ENCODE measurements at regions not wholly inside any gene's neighbourhood (a gene's known extent, or its start where the extent isn't known, plus 50 kb on each side); places are given as distances from the start of the nearest gene placed in this dataset.

GRCh38 chr6:105978974-105979373 is 107.2 kb upstream of the PRDM1 start:
- Mint-ChIP-seq H3K27ac (no peak overlapping the region), H3K4me1 (ENCODE audit: low read depth) (peaks cover 56% of the 10 kb centered on the region), H3K36me3 (ENCODE audit: low read depth) (peaks cover 15% of the 10 kb centered on the region), H3K9me3 (ENCODE audit: insufficient read depth) (peaks cover 9% of the 10 kb centered on the region), H3K4me3 (no peak overlapping the region), H3K27me3 (ENCODE audit: low read depth) (peaks cover 17% of the 10 kb centered on the region)
- DNase-seq, result no peak
- ATAC-seq, result no peak
- CTCF ChIA-PET, result no interaction called here
- POLR2A ChIA-PET, result no interaction called here

DNA sequence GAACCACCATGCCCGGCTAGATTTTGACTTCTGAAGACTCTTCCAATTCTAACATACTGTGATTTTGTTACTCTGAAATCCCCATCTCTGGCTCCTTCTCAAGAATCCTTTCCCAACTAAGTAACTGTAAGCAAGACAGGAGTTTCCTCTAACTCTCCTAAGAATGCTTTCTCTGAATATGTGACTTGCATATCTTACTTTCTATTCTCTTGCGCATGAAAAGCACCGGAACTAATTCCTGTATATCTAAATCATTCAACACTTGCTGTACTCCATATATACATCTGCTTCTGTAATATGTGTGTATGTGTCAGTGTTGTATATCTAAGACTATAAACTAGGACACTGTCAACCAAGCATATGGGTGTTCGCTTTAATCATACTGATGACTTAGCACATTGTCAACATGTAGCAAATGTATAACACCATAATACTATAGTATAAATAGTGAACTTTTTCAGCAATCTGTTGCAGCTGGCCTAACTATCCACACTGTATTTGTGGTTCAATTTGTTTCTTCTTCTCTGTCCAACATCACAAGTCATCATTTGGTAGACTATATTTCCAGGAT is 108.1 kb upstream of the PRDM1 start:
- Mint-ChIP-seq H3K4me1 (ENCODE audit: low read depth) (peaks cover 48% of the 10 kb centered on the region), H3K27me3 (ENCODE audit: low read depth) (peaks cover 23% of the 10 kb centered on the region), H3K4me3 (no peak overlapping the region), H3K36me3 (ENCODE audit: low read depth) (peaks cover 23% of the 10 kb centered on the region), H3K27ac (peak overlapping the region; percentile 6), H3K9me3 (ENCODE audit: insufficient read depth) (peaks cover 17% of the 10 kb centered on the region)
- POLR2A ChIA-PET, result no interaction called here
- CTCF ChIA-PET, result no interaction called here
- ATAC-seq, result no peak
- DNase-seq, result no peak

DNA sequence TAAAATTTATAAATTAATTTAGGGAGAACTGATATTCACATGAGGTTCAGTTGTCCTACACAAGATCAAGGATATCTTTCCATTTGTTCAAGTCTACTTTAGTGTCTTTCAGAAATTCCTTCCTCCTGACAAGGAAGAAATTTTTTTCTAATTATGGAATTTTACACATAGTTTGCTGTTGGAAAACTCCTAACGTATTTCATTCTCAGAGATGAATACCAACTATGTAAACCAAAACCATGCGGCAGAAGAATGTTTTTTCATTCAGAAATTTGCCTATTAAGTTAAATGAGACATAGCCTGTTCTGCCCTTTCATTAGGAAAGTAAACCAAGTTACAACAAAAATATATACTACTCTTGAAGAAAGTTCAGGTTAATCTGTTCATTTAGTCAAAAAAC is 111.2 kb upstream of the PRDM1 start:
- peaks cover 22% of the 10 kb centered on the region for H3K4me1 Mint-ChIP-seq (ENCODE audit: low read depth)
- ATAC-seq (no peak), DNase-seq (no peak)
- H3K36me3 Mint-ChIP-seq (ENCODE audit: low read depth), result peaks cover 26% of the 10 kb centered on the region
- POLR2A ChIA-PET, result no interaction called here
- peaks cover 30% of the 10 kb centered on the region for H3K9me3 Mint-ChIP-seq (ENCODE audit: insufficient read depth)
- CTCF ChIA-PET, result interaction anchor here (1.3 kb wide), 1 partner anchor 543 kb away, joined by 3 read pairs; no protein-coding TSS in a partner anchor
- no peak overlapping the region for H3K27ac Mint-ChIP-seq
- H3K27me3 Mint-ChIP-seq (ENCODE audit: low read depth), result peaks cover 22% of the 10 kb centered on the region
- H3K4me3 Mint-ChIP-seq, result no peak overlapping the region

GRCh38 chr6:105972440-105972839 is 113.7 kb upstream of the PRDM1 start:
- no peak overlapping the region for H3K4me3 Mint-ChIP-seq
- ATAC-seq (no peak), DNase-seq (no peak)
- H3K27ac Mint-ChIP-seq, result no peak overlapping the region
- peaks cover 37% of the 10 kb centered on the region for H3K9me3 Mint-ChIP-seq (ENCODE audit: insufficient read depth)
- ChIA-PET POLR2A (no interaction called here), CTCF (no interaction called here)
- peaks cover 20% of the 10 kb centered on the region for H3K36me3 Mint-ChIP-seq (ENCODE audit: low read depth)
- peaks cover 23% of the 10 kb centered on the region for H3K27me3 Mint-ChIP-seq (ENCODE audit: low read depth)
- peaks cover 6% of the 10 kb centered on the region for H3K4me1 Mint-ChIP-seq (ENCODE audit: low read depth)

DNA sequence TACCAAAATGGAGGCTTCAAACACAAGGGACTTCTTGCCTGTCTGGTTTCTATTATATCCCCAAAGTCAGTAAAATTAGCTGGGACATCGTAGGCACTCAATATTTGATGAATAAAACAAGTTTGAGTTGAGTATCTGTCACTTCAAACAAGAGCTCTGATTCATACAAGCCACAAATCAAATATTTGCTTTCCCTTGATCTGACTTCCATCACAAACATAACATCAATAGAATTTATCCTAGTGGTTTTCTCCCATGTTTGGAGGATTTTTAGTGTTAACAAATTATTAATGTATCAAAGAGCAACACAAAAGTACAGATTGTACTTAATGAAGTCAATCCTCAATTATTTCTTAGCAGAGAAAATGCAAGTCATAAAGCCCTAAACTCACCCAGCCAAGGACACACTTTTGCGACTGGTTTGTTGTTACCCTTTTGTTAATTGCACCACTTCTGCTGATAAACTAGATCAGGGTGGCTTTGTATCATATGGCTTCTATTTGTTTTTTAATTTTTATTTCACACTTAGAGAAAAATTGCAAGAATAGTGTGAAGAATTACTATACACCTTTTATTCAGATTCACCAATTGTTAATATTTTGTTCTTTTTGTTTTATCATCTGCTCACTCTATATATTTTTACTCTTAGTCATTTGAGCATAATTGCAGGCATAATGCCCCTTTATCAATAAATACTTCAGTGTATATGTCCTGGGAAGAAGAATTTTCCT is 117.4 kb upstream of the PRDM1 start:
- ChIA-PET POLR2A (no interaction called here), CTCF (interaction anchor here (0.7 to 1.2 kb wide), 2 partner anchors 97 to 255 kb away, joined by 3 to 4 read pairs; no protein-coding TSS in a partner anchor)
- Mint-ChIP-seq H3K36me3 (ENCODE audit: low read depth) (peaks cover 18% of the 10 kb centered on the region), H3K4me1 (ENCODE audit: low read depth) (no peaks in the 10 kb centered on the region), H3K9me3 (ENCODE audit: insufficient read depth) (peaks cover 31% of the 10 kb centered on the region), H3K27ac (no peak overlapping the region), H3K27me3 (ENCODE audit: low read depth) (peaks cover 21% of the 10 kb centered on the region), H3K4me3 (no peak overlapping the region)
- ATAC-seq (no peak), DNase-seq (no peak)

GRCh38 chr6:105967917-105968602 is 118.1 kb upstream of the PRDM1 start:
- peaks cover 15% of the 10 kb centered on the region for H3K27me3 Mint-ChIP-seq (ENCODE audit: low read depth)

DNA sequence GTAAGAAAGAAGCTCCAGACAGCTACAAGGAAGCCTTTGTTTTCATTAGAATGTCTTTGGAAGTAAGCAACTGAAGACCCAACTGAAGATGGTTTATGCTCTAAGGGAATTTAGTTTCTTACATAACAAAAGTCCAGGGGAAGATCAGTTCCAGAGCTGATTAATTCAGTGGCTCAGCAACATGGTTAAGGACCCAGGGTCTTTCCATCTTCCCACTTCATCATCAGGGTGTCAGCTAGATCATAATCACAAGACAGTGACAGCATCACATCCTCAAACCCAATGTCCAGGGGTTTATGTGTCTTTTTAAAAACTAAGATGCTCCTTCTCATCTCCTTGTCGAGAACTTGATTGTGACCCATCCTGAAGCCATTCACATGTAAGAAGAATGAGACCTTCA is 119.7 kb upstream of the PRDM1 start:
- ATAC-seq (no peak), DNase-seq (no peak)
- Mint-ChIP-seq H3K27ac (no peak overlapping the region), H3K4me1 (ENCODE audit: low read depth) (no peaks in the 10 kb centered on the region), H3K4me3 (no peak overlapping the region), H3K9me3 (ENCODE audit: insufficient read depth) (peaks cover 9% of the 10 kb centered on the region), H3K36me3 (ENCODE audit: low read depth) (peaks cover 3% of the 10 kb centered on the region), H3K27me3 (ENCODE audit: low read depth) (peaks cover 19% of the 10 kb centered on the region)
- ChIA-PET POLR2A (no interaction called here), CTCF (interaction anchor here (1.1 kb wide), 1 partner anchor 17 kb away, joined by 3 read pairs; no protein-coding TSS in a partner anchor)

More at GRCh38 chr6:105967917-105968602, 118.1 kb upstream of the PRDM1 start:
- Mint-ChIP-seq H3K36me3 (ENCODE audit: low read depth) (peaks cover 11% of the 10 kb centered on the region), H3K9me3 (ENCODE audit: insufficient read depth) (peaks cover 24% of the 10 kb centered on the region), H3K27ac (no peak overlapping the region), H3K4me1 (ENCODE audit: low read depth) (no peaks in the 10 kb centered on the region), H3K4me3 (no peak overlapping the region)
- CTCF ChIA-PET, result interaction anchor here (0.7 to 1.2 kb wide), 2 partner anchors 96 to 255 kb away, joined by 3 to 4 read pairs; no protein-coding TSS in a partner anchor
- DNase-seq (no peak), ATAC-seq (no peak)
- POLR2A ChIA-PET, result no interaction called here

- peaks cover 14% of the 10 kb centered on the region for H3K27me3 Mint-ChIP-seq (ENCODE audit: low read depth)
- H3K9me3 Mint-ChIP-seq (ENCODE audit: insufficient read depth), result peaks cover 7% of the 10 kb centered on the region
- H3K4me1 Mint-ChIP-seq (ENCODE audit: low read depth), result no peaks in the 10 kb centered on the region
- ChIA-PET CTCF (no interaction called here), POLR2A (no interaction called here)
- H3K27ac Mint-ChIP-seq, result no peak overlapping the region
- DNase-seq, result no peak
- no peak for ATAC-seq
- no peak overlapping the region for H3K4me3 Mint-ChIP-seq
- no peaks in the 10 kb centered on the region for H3K36me3 Mint-ChIP-seq (ENCODE audit: low read depth)
These were observed 121.0 kb upstream of the PRDM1 start for GRCh38 chr6:105964979-105965760.

- Mint-ChIP-seq H3K27me3 (ENCODE audit: low read depth) (peaks cover 5% of the 10 kb centered on the region), H3K4me3 (no peak overlapping the region), H3K27ac (no peak overlapping the region), H3K36me3 (ENCODE audit: low read depth) (no peaks in the 10 kb centered on the region), H3K9me3 (ENCODE audit: insufficient read depth) (no peaks in the 10 kb centered on the region), H3K4me1 (ENCODE audit: low read depth) (peaks cover 3% of the 10 kb centered on the region)
- ChIA-PET CTCF (no interaction called here), POLR2A (no interaction called here)
- ATAC-seq (no peak), DNase-seq (no peak)
These were observed 132.0 kb upstream of the PRDM1 start for GRCh38 chr6:105954148-105954547.

DNA sequence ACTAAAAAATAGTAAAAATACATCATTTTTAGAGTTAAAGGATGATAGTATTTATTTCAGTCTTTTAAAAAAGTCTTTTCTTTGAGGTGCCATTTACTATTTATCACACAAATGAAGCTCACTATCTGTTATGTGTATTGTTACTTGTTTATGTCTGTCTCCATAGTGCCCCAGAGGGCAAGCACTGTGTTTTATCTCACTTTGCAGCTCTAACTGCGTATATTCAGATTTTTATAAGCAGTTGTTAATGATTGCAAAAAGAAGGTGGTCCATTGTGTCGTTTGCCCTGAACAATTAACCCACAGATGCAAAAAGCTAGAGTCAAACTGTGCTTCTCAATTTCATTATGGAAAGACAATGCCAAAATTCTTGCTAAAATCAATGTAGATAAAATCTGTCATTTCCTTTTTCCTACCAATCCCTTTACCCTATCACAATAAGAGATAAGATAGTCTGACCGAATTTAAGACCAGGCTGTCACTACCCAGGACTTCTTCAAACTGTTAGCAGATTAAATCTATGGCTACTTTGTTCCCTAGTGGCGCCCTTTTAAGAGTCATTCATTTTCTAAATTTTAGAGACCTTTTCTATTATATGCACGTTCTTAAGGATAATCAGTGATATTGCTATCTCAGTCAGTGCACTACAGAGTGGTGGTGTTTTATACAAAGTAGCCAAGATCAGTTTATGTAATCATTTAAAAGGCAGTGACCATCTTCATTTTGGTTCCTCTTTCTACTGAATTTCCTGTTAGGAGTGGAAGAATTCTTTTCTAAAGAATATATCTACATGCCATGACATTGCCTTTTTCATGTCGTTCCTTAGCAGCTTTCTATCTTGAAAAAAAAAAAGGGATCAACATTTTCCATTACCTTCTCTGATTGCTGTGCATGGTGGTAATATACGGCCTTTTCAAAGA is 133.1 kb upstream of the PRDM1 start:
- ATAC-seq (no peak), DNase-seq (no peak)
- no peak overlapping the region for H3K4me3 Mint-ChIP-seq
- no peaks in the 10 kb centered on the region for H3K36me3 Mint-ChIP-seq (ENCODE audit: low read depth)
- POLR2A ChIA-PET, result no interaction called here
- H3K4me1 Mint-ChIP-seq (ENCODE audit: low read depth), result peaks cover 3% of the 10 kb centered on the region
- peaks cover 5% of the 10 kb centered on the region for H3K27me3 Mint-ChIP-seq (ENCODE audit: low read depth)
- CTCF ChIA-PET, result no interaction called here
- H3K27ac Mint-ChIP-seq, result no peak overlapping the region
- no peaks in the 10 kb centered on the region for H3K9me3 Mint-ChIP-seq (ENCODE audit: insufficient read depth)

DNA sequence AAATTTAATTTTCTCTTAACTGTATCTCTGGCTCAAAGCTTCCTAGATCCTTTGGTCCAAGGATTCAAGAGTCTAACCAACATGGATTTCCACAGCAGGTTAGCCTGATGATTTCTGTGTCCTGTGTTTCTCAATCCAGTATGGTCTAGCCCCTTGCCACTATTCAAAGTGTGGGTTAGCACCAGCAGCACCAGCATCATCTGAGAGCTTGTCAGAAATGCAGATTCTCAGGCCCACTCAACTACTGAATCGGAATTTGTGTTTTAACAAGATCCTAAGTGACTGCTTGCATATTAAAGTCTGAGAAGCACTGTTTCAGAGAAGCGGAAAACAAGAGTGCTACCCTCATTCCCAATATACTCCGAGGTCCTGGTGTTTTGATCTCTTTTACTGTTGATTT is 133.8 kb upstream of the PRDM1 start:
- no peaks in the 10 kb centered on the region for H3K9me3 Mint-ChIP-seq (ENCODE audit: insufficient read depth)
- H3K27me3 Mint-ChIP-seq (ENCODE audit: low read depth), result peaks cover 5% of the 10 kb centered on the region
- DNase-seq (no peak), ATAC-seq (no peak)
- ChIA-PET CTCF (no interaction called here), POLR2A (no interaction called here)
- H3K36me3 Mint-ChIP-seq (ENCODE audit: low read depth), result no peaks in the 10 kb centered on the region
- H3K4me1 Mint-ChIP-seq (ENCODE audit: low read depth), result peaks cover 3% of the 10 kb centered on the region
- H3K27ac Mint-ChIP-seq, result no peak overlapping the region
- no peak overlapping the region for H3K4me3 Mint-ChIP-seq

Data from activated CD8-positive, alpha-beta T cell treated with anti-CD3 and anti-CD28 coated beads, Interleukin-2, amount 10 ng/mL, durations not matched to agents 7 days and 5 days (primary cell).